ENCODE measurements at regions not wholly inside any gene's neighbourhood (a gene's known extent, or its start where the extent isn't known, plus 50 kb on each side); places are given as distances from the start of the nearest gene placed in this dataset.

DNA sequence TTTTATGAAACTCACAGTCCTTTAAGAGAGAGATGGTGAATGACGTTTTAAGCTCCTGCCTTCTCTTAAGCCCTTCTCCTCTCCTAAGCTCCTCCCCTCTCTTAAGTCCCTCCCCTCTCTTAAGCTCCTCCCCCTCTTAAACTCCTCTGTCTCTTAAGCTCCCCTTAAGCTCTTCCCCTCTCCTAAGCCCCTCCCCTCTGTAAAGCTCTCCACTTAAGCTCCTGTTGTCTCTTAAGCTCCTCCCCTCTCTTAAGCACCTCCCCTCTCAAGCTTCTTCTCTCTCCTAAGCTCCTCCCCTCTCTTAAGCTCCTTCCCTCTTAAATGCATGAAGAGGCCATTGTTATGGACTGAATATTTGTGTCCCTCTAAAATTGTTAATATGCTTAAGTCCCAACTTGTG, 1180.6 kb upstream of the AUTS2 start:
- H3K27ac Mint-ChIP-seq (ENCODE audit: unreplicated experiment) = no peak overlapping the region
- H3K9me3 ChIP-seq (ENCODE audit: insufficient read depth, low read depth, low read length) = no peaks in the 10 kb centered on the region
- no peak overlapping the region for H2AFZ ChIP-seq (ENCODE audit: low read depth, low read length)
- DNase-seq (ENCODE audit: low read depth) (no peak), FAIRE-seq (no peak)
- no peaks in the 10 kb centered on the region for H3K36me3 ChIP-seq (ENCODE audit: insufficient read depth, low read length)
- TF ChIP-seq, protein P1, sequence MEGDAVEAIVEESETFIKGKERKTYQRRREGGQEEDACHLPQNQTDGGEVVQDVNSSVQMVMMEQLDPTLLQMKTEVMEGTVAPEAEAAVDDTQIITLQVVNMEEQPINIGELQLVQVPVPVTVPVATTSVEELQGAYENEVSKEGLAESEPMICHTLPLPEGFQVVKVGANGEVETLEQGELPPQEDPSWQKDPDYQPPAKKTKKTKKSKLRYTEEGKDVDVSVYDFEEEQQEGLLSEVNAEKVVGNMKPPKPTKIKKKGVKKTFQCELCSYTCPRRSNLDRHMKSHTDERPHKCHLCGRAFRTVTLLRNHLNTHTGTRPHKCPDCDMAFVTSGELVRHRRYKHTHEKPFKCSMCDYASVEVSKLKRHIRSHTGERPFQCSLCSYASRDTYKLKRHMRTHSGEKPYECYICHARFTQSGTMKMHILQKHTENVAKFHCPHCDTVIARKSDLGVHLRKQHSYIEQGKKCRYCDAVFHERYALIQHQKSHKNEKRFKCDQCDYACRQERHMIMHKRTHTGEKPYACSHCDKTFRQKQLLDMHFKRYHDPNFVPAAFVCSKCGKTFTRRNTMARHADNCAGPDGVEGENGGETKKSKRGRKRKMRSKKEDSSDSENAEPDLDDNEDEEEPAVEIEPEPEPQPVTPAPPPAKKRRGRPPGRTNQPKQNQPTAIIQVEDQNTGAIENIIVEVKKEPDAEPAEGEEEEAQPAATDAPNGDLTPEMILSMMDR (IDR thresholded peaks at IDR 0.05; ENCODE audit: insufficient read depth, low read depth, low read length) = no peak
- no peak for TF ChIP-seq EZH2 (IDR thresholded peaks at IDR 0.05; ENCODE audit: insufficient read depth, low read length)
- H3K36me3 Mint-ChIP-seq (ENCODE audit: low read depth, unreplicated experiment) = no peaks in the 10 kb centered on the region
- H3K9ac ChIP-seq (ENCODE audit: low read length) = no peak overlapping the region
- H3K27me3 Mint-ChIP-seq (ENCODE audit: low read depth, unreplicated experiment) = no peaks in the 10 kb centered on the region
- H3K4me2 ChIP-seq (ENCODE audit: low read length) = no peak overlapping the region
- no peaks in the 10 kb centered on the region for H3K79me2 ChIP-seq (ENCODE audit: insufficient read depth, low read length)
- H3K9me3 Mint-ChIP-seq (ENCODE audit: unreplicated experiment) = peaks cover 10% of the 10 kb centered on the region
- H3K4me3 ChIP-seq (ENCODE audit: insufficient read depth, low read depth, low read length) = no peak overlapping the region
- no peaks in the 10 kb centered on the region for H3K4me1 Mint-ChIP-seq (ENCODE audit: low read depth, unreplicated experiment)
- no peaks in the 10 kb centered on the region for H3K27me3 ChIP-seq (ENCODE audit: insufficient read depth, low read length)
- no peak overlapping the region for H3K27ac ChIP-seq (ENCODE audit: low read depth, low read length)
- no peak overlapping the region for H3K4me3 Mint-ChIP-seq (ENCODE audit: unreplicated experiment)
- no peaks in the 10 kb centered on the region for H4K20me1 ChIP-seq (ENCODE audit: insufficient read depth, low read length)
- no peaks in the 10 kb centered on the region for H3K4me1 ChIP-seq (ENCODE audit: insufficient read depth, low read length)

DNA sequence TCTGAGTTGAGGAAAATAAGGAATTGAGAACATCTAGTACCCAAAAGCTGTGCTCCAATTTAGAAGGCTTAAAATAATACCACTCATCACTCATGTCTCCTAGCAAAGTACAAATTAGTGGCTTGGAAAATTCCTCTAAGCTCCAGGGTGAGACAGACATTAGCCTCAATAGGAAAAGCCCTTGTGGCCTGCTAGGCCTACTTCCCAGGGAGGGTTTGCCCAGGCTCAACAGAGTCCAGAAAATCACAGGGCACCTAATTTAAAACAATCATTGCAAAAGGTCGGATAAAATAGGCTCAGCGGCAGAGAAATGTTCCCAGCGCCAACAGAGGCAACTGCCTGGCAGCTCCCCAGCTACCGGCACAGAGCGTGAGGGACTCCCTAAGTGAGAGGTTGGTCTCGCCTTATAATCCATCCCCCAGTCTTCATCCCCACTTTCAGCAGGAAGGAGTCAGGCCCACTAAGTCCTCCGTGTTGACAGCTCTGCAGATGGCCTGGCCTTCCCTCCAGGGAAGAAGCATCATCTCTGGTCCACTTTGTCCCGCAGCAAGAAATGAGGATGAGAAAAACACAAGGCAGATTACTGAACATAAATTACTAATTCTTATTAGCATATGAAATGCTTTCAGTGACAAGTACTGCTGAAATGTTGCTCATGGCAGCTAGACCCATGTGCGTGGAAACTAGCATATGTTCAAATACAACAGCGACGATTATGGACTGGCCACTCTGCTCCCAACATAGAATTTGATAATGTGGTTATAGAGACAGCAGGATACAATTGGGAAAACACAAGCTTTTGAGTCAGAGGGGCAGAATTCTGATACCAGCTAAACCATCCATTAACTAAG, 1177.7 kb upstream of the AUTS2 start:
- no peak overlapping the region for H3K27ac ChIP-seq (ENCODE audit: low read depth, low read length)
- no peak for DNase-seq (ENCODE audit: low read depth)
- Mint-ChIP-seq H3K36me3 (ENCODE audit: low read depth, unreplicated experiment) (no peaks in the 10 kb centered on the region), H3K27ac (ENCODE audit: unreplicated experiment) (no peak overlapping the region), H3K9me3 (ENCODE audit: unreplicated experiment) (peaks cover 10% of the 10 kb centered on the region), H3K4me3 (ENCODE audit: unreplicated experiment) (no peak overlapping the region), H3K27me3 (ENCODE audit: low read depth, unreplicated experiment) (no peaks in the 10 kb centered on the region), H3K4me1 (ENCODE audit: low read depth, unreplicated experiment) (no peaks in the 10 kb centered on the region)
- TF ChIP-seq EZH2 (IDR thresholded peaks at IDR 0.05; ENCODE audit: insufficient read depth, low read length) = no peak
- TF ChIP-seq, protein P1 (IDR thresholded peaks at IDR 0.05; ENCODE audit: insufficient read depth, low read depth, low read length) = no peak
- no peak overlapping the region for H3K9ac ChIP-seq (ENCODE audit: low read length)
- H3K36me3 ChIP-seq (ENCODE audit: insufficient read depth, low read length) = no peaks in the 10 kb centered on the region
- no peaks in the 10 kb centered on the region for H3K9me3 ChIP-seq (ENCODE audit: insufficient read depth, low read depth, low read length)
- FAIRE-seq = no peak
- no peaks in the 10 kb centered on the region for H3K79me2 ChIP-seq (ENCODE audit: insufficient read depth, low read length)
- no peak overlapping the region for H3K4me3 ChIP-seq (ENCODE audit: insufficient read depth, low read depth, low read length)
- H3K4me2 ChIP-seq (ENCODE audit: low read length) = no peak overlapping the region
- no peaks in the 10 kb centered on the region for H4K20me1 ChIP-seq (ENCODE audit: insufficient read depth, low read length)
- H2AFZ ChIP-seq (ENCODE audit: low read depth, low read length) = no peak overlapping the region
- H3K27me3 ChIP-seq (ENCODE audit: insufficient read depth, low read length) = no peaks in the 10 kb centered on the region
- no peaks in the 10 kb centered on the region for H3K4me1 ChIP-seq (ENCODE audit: insufficient read depth, low read length)

DNA sequence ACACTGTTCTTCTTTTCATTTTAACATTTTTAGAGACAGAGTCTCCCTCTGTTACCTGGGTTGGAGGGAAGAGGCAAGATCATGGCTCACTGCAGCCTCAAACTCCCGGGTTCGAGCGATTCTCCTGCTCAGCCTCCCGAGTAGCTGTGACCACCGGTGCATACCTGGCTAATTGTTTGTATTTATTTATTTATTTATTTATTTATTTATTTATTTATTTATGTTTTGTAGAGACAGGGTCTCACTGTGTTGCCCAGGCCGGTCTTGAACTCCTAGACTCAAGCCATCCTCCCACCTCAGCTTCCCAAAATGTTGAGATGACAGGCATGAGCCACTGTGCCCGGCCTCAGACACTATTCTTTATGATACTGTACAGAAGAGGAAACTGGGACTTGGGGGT, 1176.6 kb upstream of the AUTS2 start:
- no peaks in the 10 kb centered on the region for H3K36me3 Mint-ChIP-seq (ENCODE audit: low read depth, unreplicated experiment)
- Histone ChIP-seq H4K20me1 (ENCODE audit: insufficient read depth, low read length) (no peaks in the 10 kb centered on the region), H3K4me1 (ENCODE audit: insufficient read depth, low read length) (no peaks in the 10 kb centered on the region), H3K79me2 (ENCODE audit: insufficient read depth, low read length) (no peaks in the 10 kb centered on the region), H3K36me3 (ENCODE audit: insufficient read depth, low read length) (no peaks in the 10 kb centered on the region), H3K9me3 (ENCODE audit: insufficient read depth, low read depth, low read length) (no peaks in the 10 kb centered on the region), H3K9ac (ENCODE audit: low read length) (no peak overlapping the region), H3K4me3 (ENCODE audit: insufficient read depth, low read depth, low read length) (no peak overlapping the region), H3K4me2 (ENCODE audit: low read length) (no peak overlapping the region), H3K27me3 (ENCODE audit: insufficient read depth, low read length) (no peaks in the 10 kb centered on the region), H3K27ac (ENCODE audit: low read depth, low read length) (no peak overlapping the region), H2AFZ (ENCODE audit: low read depth, low read length) (no peak overlapping the region)
- no peaks in the 10 kb centered on the region for H3K27me3 Mint-ChIP-seq (ENCODE audit: low read depth, unreplicated experiment)
- H3K9me3 Mint-ChIP-seq (ENCODE audit: unreplicated experiment) = peaks cover 11% of the 10 kb centered on the region
- DNase-seq (ENCODE audit: low read depth) (no peak), FAIRE-seq (no peak)
- H3K4me1 Mint-ChIP-seq (ENCODE audit: low read depth, unreplicated experiment) = no peaks in the 10 kb centered on the region
- H3K4me3 Mint-ChIP-seq (ENCODE audit: unreplicated experiment) = no peak overlapping the region
- H3K27ac Mint-ChIP-seq (ENCODE audit: unreplicated experiment) = no peak overlapping the region
- TF ChIP-seq EZH2 (IDR thresholded peaks at IDR 0.05; ENCODE audit: insufficient read depth, low read length) = no peak
- TF ChIP-seq, protein P1 (IDR thresholded peaks at IDR 0.05; ENCODE audit: insufficient read depth, low read depth, low read length) = no peak

All from astrocyte (in vitro differentiated cells and primary cell).